ENCODE measurements at regions not wholly inside any gene's neighbourhood (a gene's known extent, or its start where the extent isn't known, plus 50 kb on each side); places are given as distances from the start of the nearest gene placed in this dataset.

GRCh38 chr10:130459851-130460490 lies 323.8 kb downstream of the GLRX3 start:
- no peak overlapping the region for H3K9ac ChIP-seq (ENCODE audit: insufficient read depth in 1 of 2, low read length in 2 of 2)
- ATAC-seq (ENCODE audit: insufficient read depth, low FRiP score) (no peak), DNase-seq (no peak)
- no peaks in the 10 kb centered on the region for H3K36me3 ChIP-seq (ENCODE audit: control insufficient read depth in 4 of 4, insufficient read depth in 4 of 4, low read length in 4 of 4)
- H3K27me3 ChIP-seq (ENCODE audit: control insufficient read depth in 3 of 3, insufficient read depth in 3 of 3, low read length in 2 of 3) = no peaks in the 10 kb centered on the region
- no peak overlapping the region for H3K27ac ChIP-seq (ENCODE audit: low read depth in 1 of 2, low read length in 1 of 2)
- no peak overlapping the region for H3K4me3 ChIP-seq
- TF ChIP-seq, protein P1, sequence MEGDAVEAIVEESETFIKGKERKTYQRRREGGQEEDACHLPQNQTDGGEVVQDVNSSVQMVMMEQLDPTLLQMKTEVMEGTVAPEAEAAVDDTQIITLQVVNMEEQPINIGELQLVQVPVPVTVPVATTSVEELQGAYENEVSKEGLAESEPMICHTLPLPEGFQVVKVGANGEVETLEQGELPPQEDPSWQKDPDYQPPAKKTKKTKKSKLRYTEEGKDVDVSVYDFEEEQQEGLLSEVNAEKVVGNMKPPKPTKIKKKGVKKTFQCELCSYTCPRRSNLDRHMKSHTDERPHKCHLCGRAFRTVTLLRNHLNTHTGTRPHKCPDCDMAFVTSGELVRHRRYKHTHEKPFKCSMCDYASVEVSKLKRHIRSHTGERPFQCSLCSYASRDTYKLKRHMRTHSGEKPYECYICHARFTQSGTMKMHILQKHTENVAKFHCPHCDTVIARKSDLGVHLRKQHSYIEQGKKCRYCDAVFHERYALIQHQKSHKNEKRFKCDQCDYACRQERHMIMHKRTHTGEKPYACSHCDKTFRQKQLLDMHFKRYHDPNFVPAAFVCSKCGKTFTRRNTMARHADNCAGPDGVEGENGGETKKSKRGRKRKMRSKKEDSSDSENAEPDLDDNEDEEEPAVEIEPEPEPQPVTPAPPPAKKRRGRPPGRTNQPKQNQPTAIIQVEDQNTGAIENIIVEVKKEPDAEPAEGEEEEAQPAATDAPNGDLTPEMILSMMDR (IDR thresholded peaks at IDR 0.05; ENCODE audit: control extremely low read depth, extremely low read depth) = no peak
- WGBS, 2 donors = 67 to 69% methylated on average over 7 of the region's 7 CpGs
- H3K9me3 ChIP-seq (ENCODE audit: control insufficient read depth in 4 of 4, insufficient read depth in 3 of 4, low read length in 3 of 4) = no peaks in the 10 kb centered on the region
- no peaks in the 10 kb centered on the region for H3K4me1 ChIP-seq (ENCODE audit: control insufficient read depth in 5 of 5, insufficient read depth in 5 of 5, low read length in 5 of 5)

DNA sequence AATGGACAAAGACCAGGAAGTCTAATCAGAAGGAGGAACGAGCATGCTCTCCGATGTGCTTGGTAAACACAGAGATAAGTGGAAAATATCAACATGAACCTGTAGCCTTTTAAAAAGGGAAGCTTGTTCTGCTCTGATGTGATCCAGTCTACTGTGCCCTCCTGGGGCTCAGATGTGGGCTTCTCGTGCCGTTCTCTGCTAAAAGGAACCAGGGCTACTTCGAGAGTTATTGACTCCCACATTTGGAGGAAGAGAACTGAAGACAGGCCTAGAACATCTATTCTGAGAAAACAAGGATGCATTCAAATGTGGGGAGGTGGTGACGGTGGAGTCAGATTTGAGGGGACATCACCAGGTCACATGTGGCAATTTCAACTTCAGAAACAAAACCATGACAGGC lies 325.4 kb downstream of the GLRX3 start:
- ATAC-seq (ENCODE audit: insufficient read depth, low FRiP score) = no peak
- WGBS, 2 donors = 68 to 76% methylated on average over 6 of the region's 6 CpGs
- no peak for DNase-seq
- Histone ChIP-seq H3K27ac (ENCODE audit: low read depth in 1 of 2, low read length in 1 of 2) (no peak overlapping the region), H3K36me3 (ENCODE audit: control insufficient read depth in 4 of 4, insufficient read depth in 4 of 4, low read length in 4 of 4) (no peaks in the 10 kb centered on the region), H3K9me3 (ENCODE audit: control insufficient read depth in 4 of 4, insufficient read depth in 3 of 4, low read length in 3 of 4) (peaks cover 0 to 1% (median 0%) of the 10 kb centered on the region in 4 donors), H3K4me3 (no peak overlapping the region), H3K27me3 (ENCODE audit: control insufficient read depth in 3 of 3, insufficient read depth in 3 of 3, low read length in 2 of 3) (no peaks in the 10 kb centered on the region), H3K9ac (ENCODE audit: insufficient read depth in 1 of 2, low read length in 2 of 2) (no peak overlapping the region), H3K4me1 (ENCODE audit: control insufficient read depth in 5 of 5, insufficient read depth in 5 of 5, low read length in 5 of 5) (no peaks in the 10 kb centered on the region)
- TF ChIP-seq, protein P1 (IDR thresholded peaks at IDR 0.05; ENCODE audit: control extremely low read depth, extremely low read depth) = no peak

GRCh38 chr10:130463104-130463875 lies 327.1 kb downstream of the GLRX3 start:
- peaks cover 0 to 1% (median 0%) of the 10 kb centered on the region in 4 donors for H3K9me3 ChIP-seq (ENCODE audit: control insufficient read depth in 4 of 4, insufficient read depth in 3 of 4, low read length in 3 of 4)
- DNase-seq = no peak
- ATAC-seq (ENCODE audit: insufficient read depth, low FRiP score) = no peak
- H3K9ac ChIP-seq (ENCODE audit: insufficient read depth in 1 of 2, low read length in 2 of 2) = no peak overlapping the region
- H3K27ac ChIP-seq (ENCODE audit: low read depth in 1 of 2, low read length in 1 of 2) = no peak overlapping the region
- H3K27me3 ChIP-seq (ENCODE audit: control insufficient read depth in 3 of 3, insufficient read depth in 3 of 3, low read length in 2 of 3) = no peaks in the 10 kb centered on the region
- no peak overlapping the region for H3K4me3 ChIP-seq
- TF ChIP-seq, protein P1 (IDR thresholded peaks at IDR 0.05; ENCODE audit: control extremely low read depth, extremely low read depth) = no peak
- 82 to 87% methylated on average over 6 of the region's 6 CpGs for WGBS, 2 donors
- no peaks in the 10 kb centered on the region for H3K4me1 ChIP-seq (ENCODE audit: control insufficient read depth in 5 of 5, insufficient read depth in 5 of 5, low read length in 5 of 5)
- H3K36me3 ChIP-seq (ENCODE audit: control insufficient read depth in 4 of 4, insufficient read depth in 4 of 4, low read length in 4 of 4) = no peaks in the 10 kb centered on the region
